Common myeloid progenitor, CD34-positive (primary cell): ENCODE measurements at regions not wholly inside any gene's neighbourhood (a gene's known extent, or its start where the extent isn't known, plus 50 kb on each side); places are given as distances from the start of the nearest gene placed in this dataset.

Source experiments
- CTCF ChIA-PET: fragments of 350-600 bp; sonication (Branson Sonifier 250); formaldehyde crosslinking; loops from one replicate; lab custom pipeline; 2021; ENCODE audit warnings: antibody characterized with exemption; lab: Charles Lee
- POLR2A ChIA-PET: fragments of 350-600 bp; sonication (Branson Sonifier 250); formaldehyde crosslinking; loops from one replicate; lab custom pipeline; 2021; ENCODE audit warnings: antibody characterized with exemption; lab: Charles Lee
- DNase-seq, 3 donors: peaks; one replicate each; pipeline versions ENCODE4 v3.0.0 to v3.0.0-alpha.2; 2013
- H3K27ac ChIP-seq, 2 experiments: 1 replicate in 1 of 2; 2 replicates in 1 of 2; pipeline ENCODE4 v1.7.0; 2013; ENCODE audit warnings: inconsistent platforms in 2 of 2, low read length in 2 of 2, mild to moderate bottlenecking in 2 of 2, low read depth in 1 of 2, moderate library complexity in 1 of 2; ENCODE audit not compliant: severe bottlenecking in 2 of 2, insufficient read depth in 1 of 2, poor library complexity in 1 of 2
- H3K27me3 ChIP-seq, 5 experiments: replicated peaks in 2 of 5; 1 replicate in 3 of 5; 2 replicates in 2 of 5; pipeline versions ENCODE4 v1.6.1 to v1.7.0; 2013; ENCODE audit warnings: low read length in 4 of 5, mild to moderate bottlenecking in 2 of 5, moderate library complexity in 2 of 5, inconsistent platforms in 1 of 5; ENCODE audit not compliant: insufficient read depth in 5 of 5, control insufficient read depth in 4 of 5
- H3K36me3 ChIP-seq, 4 experiments: 1 replicate in 2 of 4; 2 replicates in 2 of 4; pipeline versions ENCODE4 v1.6.1 to v1.7.0; 2013; ENCODE audit warnings: low read length in 3 of 4, control low read depth in 1 of 4, mild to moderate bottlenecking in 1 of 4; ENCODE audit not compliant: control insufficient read depth in 4 of 4, insufficient read depth in 4 of 4
- H3K4me1 ChIP-seq, 4 experiments: 1 replicate in 3 of 4; 2 replicates in 1 of 4; pipeline versions ENCODE4 v1.6.1 to v1.7.1; 2013; ENCODE audit warnings: low read length in 3 of 4, mild to moderate bottlenecking in 3 of 4, control low read depth in 1 of 4, inconsistent platforms in 1 of 4, moderate library complexity in 1 of 4; ENCODE audit not compliant: control insufficient read depth in 4 of 4, insufficient read depth in 4 of 4; ENCODE audit errors: control extremely low read depth in 1 of 4
- H3K4me3 ChIP-seq, 7 experiments: 1 replicate in 4 of 7; 2 replicates in 3 of 7; pipeline versions ENCODE4 v1.5.1 to v1.7.0; 2013; ENCODE audit warnings: mild to moderate bottlenecking in 7 of 7, low read length in 6 of 7, moderate library complexity in 6 of 7, inconsistent platforms in 2 of 7, low read depth in 2 of 7, control low read depth in 1 of 7; ENCODE audit not compliant: insufficient read depth in 4 of 7, control insufficient read depth in 1 of 7; ENCODE audit errors: extremely low read depth in 1 of 7
- H3K9me3 ChIP-seq, 5 experiments: 1 replicate in 4 of 5; 2 replicates in 1 of 5; pipeline versions ENCODE4 v1.6.1 to v1.7.1; 2013; ENCODE audit warnings: low read length in 4 of 5, mild to moderate bottlenecking in 2 of 5, inconsistent platforms in 1 of 5, low read depth in 1 of 5, moderate library complexity in 1 of 5; ENCODE audit not compliant: control insufficient read depth in 4 of 5, insufficient read depth in 2 of 5; ENCODE audit errors: control extremely low read depth in 1 of 5
- WGBS: methylation state at CpG from one replicate; pipeline ENCODE4 v1.1.5; 2013; ENCODE audit not compliant: insufficient coverage; 5-methylcytosine and 5-hydroxymethylcytosine counted together

- no peaks in the 10 kb centered on the region for H3K36me3 ChIP-seq
- CTCF ChIA-PET: interaction anchor here (1.2 kb wide), 1 partner anchor 10 kb away, joined by 3 read pairs; no protein-coding TSS in a partner anchor
- WGBS: 100% methylated on average over 2 of the region's 2 CpGs
These were observed 434.0 kb downstream of the PLA2G4A start for GRCh38 chr1:187262731-187263130.

GRCh38 chr1:187264995-187265602, 436.4 kb downstream of the PLA2G4A start:
- Histone ChIP-seq H3K27ac (no peak overlapping the region), H3K36me3 (no peaks in the 10 kb centered on the region), H3K27me3 (no peaks in the 10 kb centered on the region), H3K4me1 (no peaks in the 10 kb centered on the region), H3K9me3 (no peaks in the 10 kb centered on the region), H3K4me3 (no peak overlapping the region)
- DNase-seq: peak; percentile 34 to 50 (median 50)
- ChIA-PET POLR2A (no interaction called here), CTCF (interaction anchor here (1.1 kb wide), 1 partner anchor 56 kb away, joined by 3 read pairs; no protein-coding TSS in a partner anchor)
- 100% methylated on average over 1 of the region's 4 CpGs for WGBS

More at GRCh38 chr1:187262731-187263130, 434.0 kb downstream of the PLA2G4A start:
- Histone ChIP-seq H3K27me3 (no peaks in the 10 kb centered on the region), H3K27ac (no peak overlapping the region), H3K4me3 (no peak overlapping the region), H3K4me1 (no peaks in the 10 kb centered on the region), H3K9me3 (no peaks in the 10 kb centered on the region)
- POLR2A ChIA-PET: no interaction called here
- DNase-seq: no peak

GRCh38 chr1:187266051-187266450, 437.3 kb downstream of the PLA2G4A start:
- H3K4me1 ChIP-seq: no peaks in the 10 kb centered on the region
- no peaks in the 10 kb centered on the region for H3K36me3 ChIP-seq
- POLR2A ChIA-PET: no interaction called here
- no peak for DNase-seq
- no peaks in the 10 kb centered on the region for H3K27me3 ChIP-seq
- no peak overlapping the region for H3K4me3 ChIP-seq
- H3K9me3 ChIP-seq: no peaks in the 10 kb centered on the region
- H3K27ac ChIP-seq: no peak overlapping the region
- WGBS: 89% methylated on average over 4 of the region's 4 CpGs
- CTCF ChIA-PET: interaction anchor here (1.1 kb wide), 1 partner anchor 57 kb away, joined by 3 read pairs; no protein-coding TSS in a partner anchor

- no peaks in the 10 kb centered on the region for H3K36me3 ChIP-seq
- no peaks in the 10 kb centered on the region for H3K4me1 ChIP-seq
- H3K4me3 ChIP-seq: no peak overlapping the region
- POLR2A ChIA-PET: no interaction called here
- 100% methylated on average over 1 of the region's 1 CpG for WGBS
- no peaks in the 10 kb centered on the region for H3K9me3 ChIP-seq
- no peak overlapping the region for H3K27ac ChIP-seq
- DNase-seq: no peak
- H3K27me3 ChIP-seq: no peaks in the 10 kb centered on the region
- CTCF ChIA-PET: no interaction called here
These were observed 439.1 kb downstream of the PLA2G4A start for GRCh38 chr1:187267827-187268226.

- H3K4me3 ChIP-seq: no peak overlapping the region
- H3K27ac ChIP-seq: no peak overlapping the region
- ChIA-PET CTCF (no interaction called here), POLR2A (no interaction called here)
- H3K36me3 ChIP-seq: no peaks in the 10 kb centered on the region
- 81% methylated on average over 2 of the region's 5 CpGs for WGBS
- no peaks in the 10 kb centered on the region for H3K27me3 ChIP-seq
- no peak for DNase-seq
- H3K4me1 ChIP-seq: no peaks in the 10 kb centered on the region
- no peaks in the 10 kb centered on the region for H3K9me3 ChIP-seq
These were observed 441.5 kb downstream of the PLA2G4A start for GRCh38 chr1:187270256-187270655.

- no CpG with 5 or more reads among the region's 1 CpG for WGBS
- no peaks in the 10 kb centered on the region for H3K4me1 ChIP-seq
- POLR2A ChIA-PET: no interaction called here
These were observed 446.6 kb downstream of the PLA2G4A start for GRCh38 chr1:187275346-187275745.

GRCh38 chr1:187275985-187276575, 447.3 kb downstream of the PLA2G4A start:
- POLR2A ChIA-PET: no interaction called here
- CTCF ChIA-PET: no interaction called here
- Histone ChIP-seq H3K27me3 (no peaks in the 10 kb centered on the region), H3K9me3 (no peaks in the 10 kb centered on the region), H3K36me3 (no peaks in the 10 kb centered on the region), H3K4me3 (no peak overlapping the region), H3K4me1 (no peaks in the 10 kb centered on the region), H3K27ac (no peak overlapping the region)
- 33% methylated on average over 1 of the region's 4 CpGs for WGBS
- DNase-seq: no peak

More at GRCh38 chr1:187275346-187275745, 446.6 kb downstream of the PLA2G4A start:
- no peak for DNase-seq
- Histone ChIP-seq H3K9me3 (no peaks in the 10 kb centered on the region), H3K27me3 (no peaks in the 10 kb centered on the region), H3K4me3 (no peak overlapping the region), H3K36me3 (no peaks in the 10 kb centered on the region), H3K27ac (no peak overlapping the region)
- CTCF ChIA-PET: no interaction called here
